ENCODE measurements at regions not wholly inside any gene's neighbourhood (a gene's known extent, or its start where the extent isn't known, plus 50 kb on each side); places are given as distances from the start of the nearest gene placed in this dataset.

GRCh38 chr20:19828232-19828631, 70.2 kb downstream of the RIN2 start:
- DNase-seq (ENCODE audit: low read depth) = peak; percentile 65
- H3K4me3 ChIP-seq (ENCODE audit: low read depth, low read length) = no peak overlapping the region
- 0 out of 2 replicates have a peak, but pooled peaks have one; percentile 29 for TF ChIP-seq MAX (IDR thresholded peaks at IDR 0.05; ENCODE audit: low read depth, low read length)
- no peak for TF ChIP-seq MYC (IDR thresholded peaks at IDR 0.05; ENCODE audit: low read depth, low read length)
- peak; percentile 16 for TF ChIP-seq CTCF (IDR thresholded peaks at IDR 0.05; ENCODE audit: low read depth, low read length)
- no peak for TF ChIP-seq POLR2A (IDR thresholded peaks at IDR 0.05; ENCODE audit: extremely low read depth, insufficient read length)

GRCh38 chr20:19830211-19830785, 72.2 kb downstream of the RIN2 start:
- H3K4me3 ChIP-seq (ENCODE audit: low read depth, low read length) = no peak overlapping the region
- DNase-seq (ENCODE audit: low read depth) = no peak
- TF ChIP-seq MYC (IDR thresholded peaks at IDR 0.05; ENCODE audit: low read depth, low read length) = no peak
- TF ChIP-seq POLR2A (IDR thresholded peaks at IDR 0.05; ENCODE audit: extremely low read depth, insufficient read length) = no peak

- TF ChIP-seq MAX (IDR thresholded peaks at IDR 0.05; ENCODE audit: low read depth, low read length) (no peak), MYC (IDR thresholded peaks at IDR 0.05; ENCODE audit: low read depth, low read length) (no peak), CTCF (IDR thresholded peaks at IDR 0.05; ENCODE audit: low read depth, low read length) (no peak), POLR2A (IDR thresholded peaks at IDR 0.05; ENCODE audit: extremely low read depth, insufficient read length) (no peak)
- H3K4me3 ChIP-seq (ENCODE audit: low read depth, low read length) = no peak overlapping the region
- peak; percentile 38 for DNase-seq (ENCODE audit: low read depth)
These were observed 74.8 kb downstream of the RIN2 start for GRCh38 chr20:19832875-19833274.

- TF ChIP-seq POLR2A (IDR thresholded peaks at IDR 0.05; ENCODE audit: extremely low read depth, insufficient read length) (no peak), MAX (IDR thresholded peaks at IDR 0.05; ENCODE audit: low read depth, low read length) (no peak), CTCF (IDR thresholded peaks at IDR 0.05; ENCODE audit: low read depth, low read length) (no peak), MYC (IDR thresholded peaks at IDR 0.05; ENCODE audit: low read depth, low read length) (no peak)
- no peak overlapping the region for H3K4me3 ChIP-seq (ENCODE audit: low read depth, low read length)
- DNase-seq (ENCODE audit: low read depth) = no peak
These were observed 75.3 kb downstream of the RIN2 start for GRCh38 chr20:19833395-19833794.

- TF ChIP-seq MAX (IDR thresholded peaks at IDR 0.05; ENCODE audit: low read depth, low read length) (no peak), CTCF (IDR thresholded peaks at IDR 0.05; ENCODE audit: low read depth, low read length) (no peak), MYC (IDR thresholded peaks at IDR 0.05; ENCODE audit: low read depth, low read length) (no peak), POLR2A (IDR thresholded peaks at IDR 0.05; ENCODE audit: extremely low read depth, insufficient read length) (no peak)
- H3K4me3 ChIP-seq (ENCODE audit: low read depth, low read length) = no peak overlapping the region
- DNase-seq (ENCODE audit: low read depth) = no peak
These were observed 76.2 kb downstream of the RIN2 start for GRCh38 chr20:19834287-19834686.

- no peak for DNase-seq (ENCODE audit: low read depth)
- no peak for TF ChIP-seq MYC (IDR thresholded peaks at IDR 0.05; ENCODE audit: low read depth, low read length)
- TF ChIP-seq MAX (IDR thresholded peaks at IDR 0.05; ENCODE audit: low read depth, low read length) = no peak
- no peak for TF ChIP-seq POLR2A (IDR thresholded peaks at IDR 0.05; ENCODE audit: extremely low read depth, insufficient read length)
- no peak for TF ChIP-seq CTCF (IDR thresholded peaks at IDR 0.05; ENCODE audit: low read depth, low read length)
- no peak overlapping the region for H3K4me3 ChIP-seq (ENCODE audit: low read depth, low read length)
These were observed 76.7 kb downstream of the RIN2 start for GRCh38 chr20:19834783-19835182.
